ENCODE measurements at regions not wholly inside any gene's neighbourhood (a gene's known extent, or its start where the extent isn't known, plus 50 kb on each side); places are given as distances from the start of the nearest gene placed in this dataset.

DNA sequence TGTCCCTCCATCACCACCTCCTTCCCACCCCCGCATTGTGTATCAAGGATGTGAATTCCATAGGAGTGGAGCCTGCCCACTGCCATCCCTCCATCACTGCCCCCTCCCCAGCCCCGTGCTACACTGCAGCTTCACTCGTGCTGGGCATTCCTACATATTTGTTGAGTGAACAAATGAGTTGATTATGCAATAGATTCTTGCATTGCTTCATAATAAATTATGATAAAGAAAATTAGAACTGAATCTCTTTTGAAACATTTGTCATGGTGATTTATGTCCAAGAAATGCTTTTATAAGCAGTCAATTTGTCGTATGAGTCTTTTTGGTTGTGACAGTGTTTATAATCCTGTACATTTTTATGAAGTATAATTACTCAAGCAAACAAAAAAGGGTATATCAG is 83.2 kb downstream of the IRX1 start:
- no peak for TF ChIP-seq GATA2 (IDR thresholded peaks at IDR 0.05; ENCODE audit: insufficient read depth, insufficient read length, low read depth, low read length)
- TF ChIP-seq POLR2AphosphoS5 (IDR thresholded peaks at IDR 0.05; ENCODE audit: insufficient read depth, low read depth, low read length): no peak
- no peak for TF ChIP-seq POLR2A (IDR thresholded peaks at IDR 0.05; ENCODE audit: low read depth, low read length)
- TF ChIP-seq MAX (IDR thresholded peaks at IDR 0.05; ENCODE audit: insufficient read depth, insufficient read length): no peak
- no peak for TF ChIP-seq MYC (IDR thresholded peaks at IDR 0.05; ENCODE audit: low read depth, low read length)
- TF ChIP-seq, protein P1, sequence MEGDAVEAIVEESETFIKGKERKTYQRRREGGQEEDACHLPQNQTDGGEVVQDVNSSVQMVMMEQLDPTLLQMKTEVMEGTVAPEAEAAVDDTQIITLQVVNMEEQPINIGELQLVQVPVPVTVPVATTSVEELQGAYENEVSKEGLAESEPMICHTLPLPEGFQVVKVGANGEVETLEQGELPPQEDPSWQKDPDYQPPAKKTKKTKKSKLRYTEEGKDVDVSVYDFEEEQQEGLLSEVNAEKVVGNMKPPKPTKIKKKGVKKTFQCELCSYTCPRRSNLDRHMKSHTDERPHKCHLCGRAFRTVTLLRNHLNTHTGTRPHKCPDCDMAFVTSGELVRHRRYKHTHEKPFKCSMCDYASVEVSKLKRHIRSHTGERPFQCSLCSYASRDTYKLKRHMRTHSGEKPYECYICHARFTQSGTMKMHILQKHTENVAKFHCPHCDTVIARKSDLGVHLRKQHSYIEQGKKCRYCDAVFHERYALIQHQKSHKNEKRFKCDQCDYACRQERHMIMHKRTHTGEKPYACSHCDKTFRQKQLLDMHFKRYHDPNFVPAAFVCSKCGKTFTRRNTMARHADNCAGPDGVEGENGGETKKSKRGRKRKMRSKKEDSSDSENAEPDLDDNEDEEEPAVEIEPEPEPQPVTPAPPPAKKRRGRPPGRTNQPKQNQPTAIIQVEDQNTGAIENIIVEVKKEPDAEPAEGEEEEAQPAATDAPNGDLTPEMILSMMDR (IDR thresholded peaks at IDR 0.05; ENCODE audit: extremely low read depth in 1 of 2, insufficient read depth in 1 of 2, low read depth in 1 of 2, low read length in 2 of 2): no peak
- no peak for TF ChIP-seq FOS (IDR thresholded peaks at IDR 0.05; ENCODE audit: borderline replicate concordance, insufficient read depth, low read length)
- no peak for TF ChIP-seq EZH2 (IDR thresholded peaks at IDR 0.05; ENCODE audit: borderline replicate concordance, low read depth, low read length, severe bottlenecking)
- TF ChIP-seq JUN (IDR thresholded peaks at IDR 0.05; ENCODE audit: borderline replicate concordance, insufficient read depth, insufficient read length, low read depth): no peak
- H3K4me3 ChIP-seq (replicated peaks in 1 of 3; ENCODE audit: insufficient read depth in 1 of 3, low read depth in 1 of 3, low read length in 3 of 3): no peak overlapping the region
- ChIA-PET POLR2A (no interaction called here), CTCF (no interaction called here)
- H3K27ac ChIP-seq (ENCODE audit: insufficient read depth, low read depth, low read length): no peak overlapping the region
- H3K9me3 ChIP-seq (replicated peaks; ENCODE audit: control insufficient read depth, insufficient read depth, low read length): peaks cover 4% of the 10 kb centered on the region
- no peaks in the 10 kb centered on the region for H3K4me1 ChIP-seq (ENCODE audit: control insufficient read depth, extremely low read depth, insufficient read depth, low read length)
- no TSS peak for BruUV-seq (replicated peaks)
- no peak overlapping the region for H3K9ac ChIP-seq (replicated peaks; ENCODE audit: extremely low read depth, insufficient read depth, low read length)
- no peaks in the 10 kb centered on the region for H3K9me1 ChIP-seq (replicated peaks; ENCODE audit: control insufficient read depth, extremely low read depth, insufficient read depth, low read length)
- no peaks in the 10 kb centered on the region for H3K36me3 ChIP-seq (ENCODE audit: control insufficient read depth in 2 of 2, extremely low read depth in 1 of 2, insufficient read depth in 2 of 2, low read length in 2 of 2)
- intact Hi-C loops (cut with micrococcal nuclease): no loop called here
- dilution Hi-C loops (cut with MboI; ENCODE audit: extremely low pct_ligation_motif_present, low sequenced_read_pairs): no loop called here
- no peak overlapping the region for H2AFZ ChIP-seq (ENCODE audit: low read depth, low read length)
- no peaks in the 10 kb centered on the region for H4K20me1 ChIP-seq (replicated peaks; ENCODE audit: control insufficient read depth, extremely low read depth, insufficient read depth, low read length)
- H3K4me2 ChIP-seq (ENCODE audit: insufficient read depth, low read length): no peak overlapping the region
- H3K79me2 ChIP-seq (ENCODE audit: control insufficient read depth, insufficient read depth, low read length): no peaks in the 10 kb centered on the region
- H3K27me3 ChIP-seq (ENCODE audit: control insufficient read depth in 2 of 2, insufficient read depth in 2 of 2, low read length in 2 of 2): no peaks in the 10 kb centered on the region
- DNase-seq (ENCODE audit: low read depth, low spot score): no peak
- FAIRE-seq: no peak
